CD14-positive monocyte (primary cell): ENCODE measurements at regions not wholly inside any gene's neighbourhood (a gene's known extent, or its start where the extent isn't known, plus 50 kb on each side); places are given as distances from the start of the nearest gene placed in this dataset.

Experiments used
- DNase-seq, 3 donors: peaks; one replicate each; pipeline ENCODE4 v3.0.0-alpha.2; 2011 to 2022
- H2AFZ ChIP-seq: 2 replicates; pipeline ENCODE4 v1.6.0; 2012; ENCODE audit warnings: mild to moderate bottlenecking, low read depth, low read length, inconsistent platforms; ENCODE audit not compliant: insufficient read depth, poor library complexity, severe bottlenecking
- H3K27ac ChIP-seq, 2 donors: 1 replicate in 1 of 2; 2 replicates in 1 of 2; pipeline ENCODE4 v1.5.1; 2012 to 2013; ENCODE audit warnings: low read length in 2 of 2, control low read depth in 1 of 2, inconsistent platforms in 1 of 2, low read depth in 1 of 2, mild to moderate bottlenecking in 1 of 2
- H3K27me3 ChIP-seq, 2 donors: one replicate each; pipeline versions ENCODE4 v1.6.0 to v1.6.1; 2011 to 2013; ENCODE audit warnings: low read length in 2 of 2; ENCODE audit not compliant: control insufficient read depth in 2 of 2, insufficient read depth in 2 of 2
- H3K36me3 ChIP-seq, 2 donors: replicated peaks in 1 of 2; 1 replicate in 1 of 2; 2 replicates in 1 of 2; pipeline versions ENCODE4 v1.5.1 to v1.6.1; 2012 to 2013; ENCODE audit warnings: low read length in 2 of 2, control low read depth in 1 of 2, inconsistent platforms in 1 of 2, mild to moderate bottlenecking in 1 of 2; ENCODE audit not compliant: insufficient read depth in 2 of 2, control insufficient read depth in 1 of 2
- H3K4me1 ChIP-seq, 2 donors: 1 replicate in 1 of 2; 2 replicates in 1 of 2; pipeline versions ENCODE4 v1.5.1 to v1.6.1; 2012 to 2013; ENCODE audit warnings: low read length in 2 of 2, control low read depth in 1 of 2, inconsistent platforms in 1 of 2, mild to moderate bottlenecking in 1 of 2, moderate library complexity in 1 of 2; ENCODE audit not compliant: insufficient read depth in 2 of 2, control insufficient read depth in 1 of 2
- H3K4me2 ChIP-seq: replicated peaks from 2 replicates; pipeline ENCODE3; 2012; ENCODE audit warnings: low read length, moderate library complexity, mild to moderate bottlenecking; ENCODE audit not compliant: poor library complexity, severe bottlenecking; ENCODE audit errors: extremely low read depth
- H3K4me3 ChIP-seq, 3 experiments: fragments of 200-600 bp in 1 of 3; sonication (generic) in 1 of 3; replicated peaks in 1 of 3; 1 replicate in 2 of 3; 2 replicates in 1 of 3; pipeline ENCODE4 v1.5.1; 2011 to 2013; ENCODE audit warnings: low read length in 3 of 3, mild to moderate bottlenecking in 3 of 3, control low read depth in 2 of 3, low read depth in 2 of 3, inconsistent platforms in 1 of 3, moderate library complexity in 1 of 3
- H3K79me2 ChIP-seq: 2 replicates; pipeline ENCODE4 v1.6.0; 2012; ENCODE audit warnings: mild to moderate bottlenecking, control low read depth, inconsistent platforms, low read length, moderate library complexity; ENCODE audit not compliant: insufficient read depth
- H3K9ac ChIP-seq: 2 replicates; pipeline ENCODE4 v1.6.0; 2017; ENCODE audit warnings: low read length, mild to moderate bottlenecking; ENCODE audit not compliant: insufficient read depth, poor library complexity, severe bottlenecking
- H3K9me3 ChIP-seq, 2 donors: replicated peaks in 1 of 2; 1 replicate in 1 of 2; 2 replicates in 1 of 2; pipeline versions ENCODE4 v1.5.1 to v1.6.1; 2012 to 2013; ENCODE audit warnings: low read length in 2 of 2, control low read depth in 1 of 2; ENCODE audit not compliant: control insufficient read depth in 1 of 2, insufficient read depth in 1 of 2
- H4K20me1 ChIP-seq: 2 replicates; pipeline ENCODE4 v1.6.0; 2012; ENCODE audit warnings: mild to moderate bottlenecking, low read length, control low read depth, moderate library complexity; ENCODE audit not compliant: insufficient read depth
- H3K27ac Mint-ChIP-seq, 7 donors: one replicate each; pipeline ENCODE4 v1.8.0; 2020; ENCODE audit warnings: mild to moderate bottlenecking in 7 of 7, mixed read lengths in 7 of 7, moderate library complexity in 6 of 7, inconsistent platforms in 2 of 7
- H3K27me3 Mint-ChIP-seq, 3 donors: one replicate each; pipeline ENCODE4 v1.8.0; 2021 to 2022; ENCODE audit warnings: low read depth in 3 of 3, mild to moderate bottlenecking in 3 of 3, mixed read lengths in 3 of 3, moderate library complexity in 3 of 3, inconsistent platforms in 1 of 3
- H3K36me3 Mint-ChIP-seq, 2 donors: one replicate each; pipeline ENCODE4 v1.8.0; 2020; ENCODE audit warnings: mixed read lengths in 2 of 2, inconsistent platforms in 1 of 2, mild to moderate bottlenecking in 1 of 2
- H3K4me1 Mint-ChIP-seq: one replicate; pipeline ENCODE4 v1.8.0; 2020; ENCODE audit warnings: mild to moderate bottlenecking, mixed read lengths
- H3K4me3 Mint-ChIP-seq, 2 donors: one replicate each; pipeline ENCODE4 v1.8.0; 2020; ENCODE audit warnings: mild to moderate bottlenecking in 2 of 2, mixed read lengths in 2 of 2, moderate library complexity in 1 of 2
- H3K9me3 Mint-ChIP-seq, 7 donors: one replicate each; pipeline ENCODE4 v1.8.0; 2020 to 2022; ENCODE audit warnings: mixed read lengths in 7 of 7, mild to moderate bottlenecking in 6 of 7, moderate library complexity in 6 of 7, inconsistent platforms in 2 of 7
- CTCF ChIP-seq: fragments of 200-600 bp; IDR thresholded peaks from one replicate; pipeline ENCODE4 v1.8.0; 2022; ENCODE audit warnings: antibody characterized with exemption, mild to moderate bottlenecking
- WGBS: methylation state at CpG from one replicate; pipeline ENCODE4 v1.1.5; 2013; ENCODE audit warnings: missing lambda C conversion rate; ENCODE audit not compliant: insufficient coverage; 5-methylcytosine and 5-hydroxymethylcytosine counted together
- intact Hi-C, 2 donors: fragments of 100-400 bp; cut with micrococcal nuclease; formaldehyde crosslinking; loops; one replicate each; pipeline versions ENCODE4 v1.15.0 to v1.15.1; 2023

GRCh38 chr10:3622427-3622826 is 162.6 kb downstream of the KLF6 start:
- WGBS = no CpG with 5 or more reads among the region's 2 CpGs
- no peak overlapping the region for H3K4me3 ChIP-seq
- Mint-ChIP-seq H3K4me1 (no peaks in the 10 kb centered on the region), H3K27me3 (peaks cover 0 to 8% (median 2%) of the 10 kb centered on the region in 3 donors), H3K36me3 (no peaks in the 10 kb centered on the region), H3K4me3 (no peak overlapping the region), H3K27ac (no peak overlapping the region), H3K9me3 (peaks cover 5 to 16% (median 10%) of the 10 kb centered on the region in 7 donors)
- intact Hi-C loops = no loop called here
- no peak for DNase-seq
- H3K79me2 ChIP-seq = no peaks in the 10 kb centered on the region
- no peak overlapping the region for H3K4me2 ChIP-seq
- no peaks in the 10 kb centered on the region for H3K4me1 ChIP-seq
- no peak overlapping the region for H3K27ac ChIP-seq
- no peak overlapping the region for H2AFZ ChIP-seq
- no peaks in the 10 kb centered on the region for H3K27me3 ChIP-seq
- no peaks in the 10 kb centered on the region for H4K20me1 ChIP-seq
- H3K36me3 ChIP-seq = no peaks in the 10 kb centered on the region
- no peak for TF ChIP-seq CTCF
- peaks cover 2 to 10% of the 10 kb centered on the region in 2 donors for H3K9me3 ChIP-seq
- H3K9ac ChIP-seq = no peak overlapping the region

GRCh38 chr10:3620818-3621217 is 164.2 kb downstream of the KLF6 start:
- Histone ChIP-seq H3K4me1 (no peaks in the 10 kb centered on the region), H2AFZ (no peak overlapping the region), H3K9ac (no peak overlapping the region), H3K4me2 (no peak overlapping the region), H3K79me2 (no peaks in the 10 kb centered on the region), H4K20me1 (no peaks in the 10 kb centered on the region), H3K27me3 (no peaks in the 10 kb centered on the region), H3K36me3 (no peaks in the 10 kb centered on the region), H3K4me3 (no peak overlapping the region), H3K27ac (no peak overlapping the region), H3K9me3 (peaks cover 2 to 10% of the 10 kb centered on the region in 2 donors)
- no peak overlapping the region for H3K27ac Mint-ChIP-seq
- no peaks in the 10 kb centered on the region for H3K4me1 Mint-ChIP-seq
- H3K36me3 Mint-ChIP-seq = no peaks in the 10 kb centered on the region
- H3K4me3 Mint-ChIP-seq = no peak overlapping the region
- peaks cover 5 to 13% (median 10%) of the 10 kb centered on the region in 7 donors for H3K9me3 Mint-ChIP-seq
- intact Hi-C loops = no loop called here
- peaks cover 0 to 8% (median 1%) of the 10 kb centered on the region in 3 donors for H3K27me3 Mint-ChIP-seq
- no peak for DNase-seq
- TF ChIP-seq CTCF = no peak
- 100% methylated on average over 2 of the region's 2 CpGs for WGBS
